Tibial nerve (tissue), 4 donors: ENCODE measurements at regions not wholly inside any gene's neighbourhood (a gene's known extent, or its start where the extent isn't known, plus 50 kb on each side); places are given as distances from the start of the nearest gene placed in this dataset.

Experiments used
- DNase-seq, 2 donors: peaks; one replicate each; pipeline ENCODE4 v3.0.0-alpha.2; 2019; ENCODE audit warnings: low spot score in 2 of 2
- H3K27ac ChIP-seq, 4 donors: fragments of 200-600 bp; sonication (generic) in 3 of 4; one replicate each; pipeline ENCODE4 v1.5.1; 2017 to 2019; ENCODE audit warnings: mild to moderate bottlenecking in 1 of 4
- H3K27me3 ChIP-seq, 2 donors: fragments of 200-600 bp; sonication (generic) in 1 of 2; one replicate each; pipeline versions ENCODE4 v1.5.1 to v1.6.0; 2017 to 2019
- H3K36me3 ChIP-seq, 3 donors: fragments of 200-600 bp; sonication (generic); one replicate each; pipeline ENCODE4 v1.5.1; 2018 to 2019
- H3K4me1 ChIP-seq, 4 donors: fragments of 200-600 bp; sonication (generic) in 3 of 4; one replicate each; pipeline ENCODE4 v1.5.1; 2017 to 2019
- H3K4me3 ChIP-seq, 4 donors: fragments of 200-600 bp; sonication (generic) in 3 of 4; one replicate each; pipeline ENCODE4 v1.5.1; 2017 to 2019; ENCODE audit warnings: mild to moderate bottlenecking in 1 of 4, moderate library complexity in 1 of 4
- H3K9me3 ChIP-seq, 4 donors: fragments of 200-600 bp; sonication (generic) in 3 of 4; one replicate each; pipeline ENCODE4 v1.5.1; 2017 to 2019
- CTCF ChIP-seq, 5 experiments: fragments of 200-600 bp in 3 of 5; fragments of 450-650 bp in 2 of 5; sonication (generic) in 3 of 5; IDR thresholded peaks; one replicate each; pipeline ENCODE4 v1.5.1; 2016 to 2019; ENCODE audit warnings: antibody characterized with exemption in 5 of 5, mild to moderate bottlenecking in 3 of 5, moderate library complexity in 2 of 5
- EP300 ChIP-seq, 2 donors: sonication (generic); formaldehyde crosslinking; IDR thresholded peaks; one replicate each; pipeline ENCODE4 v1.6.1; 2017; ENCODE audit warnings: antibody characterized with exemption in 2 of 2, mild to moderate bottlenecking in 1 of 2
- POLR2A ChIP-seq, 2 donors: fragments of 450-650 bp; IDR thresholded peaks; one replicate each; pipeline ENCODE4 v1.6.1; 2017; ENCODE audit warnings: antibody characterized with exemption in 2 of 2, mild to moderate bottlenecking in 2 of 2, moderate library complexity in 2 of 2
- WGBS, 2 donors: methylation state at CpG; one replicate each; pipeline ENCODE4 v1.1.5; 2018; 5-methylcytosine and 5-hydroxymethylcytosine counted together

- Histone ChIP-seq H3K27me3 (no peaks in the 10 kb centered on the region), H3K4me1 (no peaks in the 10 kb centered on the region), H3K9me3 (peaks cover 0 to 8% (median 0%) of the 10 kb centered on the region in 4 donors), H3K27ac (no peak overlapping the region), H3K36me3 (no peaks in the 10 kb centered on the region), H3K4me3 (no peak overlapping the region)
- DNase-seq = no peak
- 83 to 84% methylated on average over 10 of the region's 10 CpGs for WGBS, 2 donors
- TF ChIP-seq POLR2A (IDR thresholded peaks at IDR 0.05) (no peak), EP300 (IDR thresholded peaks at IDR 0.05) (no peak), CTCF (IDR thresholded peaks at IDR 0.05) (no peak)
Observed at GRCh38 chr1:5664906-5665875, 327.0 kb downstream of the NPHP4 start.

- Histone ChIP-seq H3K9me3 (peaks cover 0 to 8% (median 0%) of the 10 kb centered on the region in 4 donors), H3K27ac (no peak overlapping the region), H3K27me3 (no peaks in the 10 kb centered on the region), H3K4me3 (no peak overlapping the region), H3K4me1 (no peaks in the 10 kb centered on the region), H3K36me3 (no peaks in the 10 kb centered on the region)
- 78 to 88% methylated on average over 5 to 7 of the region's 9 CpGs for WGBS, 2 donors
- TF ChIP-seq POLR2A (IDR thresholded peaks at IDR 0.05) (no peak), EP300 (IDR thresholded peaks at IDR 0.05) (no peak), CTCF (IDR thresholded peaks at IDR 0.05) (no peak)
- DNase-seq = no peak
Observed at GRCh38 chr1:5664081-5664768, 328.0 kb downstream of the NPHP4 start.

GRCh38 chr1:5662744-5663126 lies 329.5 kb downstream of the NPHP4 start:
- no peak for DNase-seq
- no peak overlapping the region for H3K4me3 ChIP-seq
- no peaks in the 10 kb centered on the region for H3K4me1 ChIP-seq
- H3K36me3 ChIP-seq = no peaks in the 10 kb centered on the region
- H3K27me3 ChIP-seq = no peaks in the 10 kb centered on the region
- H3K27ac ChIP-seq = no peak overlapping the region
- 73 to 78% methylated on average over 3 to 5 of the region's 5 CpGs for WGBS, 2 donors
- H3K9me3 ChIP-seq = peaks cover 0 to 8% (median 0%) of the 10 kb centered on the region in 4 donors
- TF ChIP-seq EP300 (IDR thresholded peaks at IDR 0.05) (no peak), POLR2A (IDR thresholded peaks at IDR 0.05) (no peak), CTCF (IDR thresholded peaks at IDR 0.05) (no peak)

GRCh38 chr1:5662086-5662743 lies 330.0 kb downstream of the NPHP4 start:
- 72 to 83% methylated on average over 9 of the region's 9 CpGs for WGBS, 2 donors
- no peak for TF ChIP-seq CTCF (IDR thresholded peaks at IDR 0.05)
- Histone ChIP-seq H3K27ac (no peak overlapping the region), H3K9me3 (peaks cover 0 to 8% (median 0%) of the 10 kb centered on the region in 4 donors), H3K27me3 (no peaks in the 10 kb centered on the region), H3K4me1 (no peaks in the 10 kb centered on the region), H3K36me3 (no peaks in the 10 kb centered on the region), H3K4me3 (no peak overlapping the region)
- no peak for DNase-seq
